HG03457 (cell line): ENCODE measurements at regions not wholly inside any gene's neighbourhood (a gene's known extent, or its start where the extent isn't known, plus 50 kb on each side); places are given as distances from the start of the nearest gene placed in this dataset.
"Not testable (repeated sequence)": the region's sequence is repeated elsewhere in the genome, so short reads cannot be mapped to it uniquely, and the experiment has no call there.

Experiments used
- ATAC-seq: cut with Tn5 transposase; IDR thresholded peaks from one replicate; pipeline ENCODE4 v1.9.1; 2021; ENCODE audit warnings: moderate number of reproducible peaks; ENCODE audit not compliant: unreplicated experiment

DNA sequence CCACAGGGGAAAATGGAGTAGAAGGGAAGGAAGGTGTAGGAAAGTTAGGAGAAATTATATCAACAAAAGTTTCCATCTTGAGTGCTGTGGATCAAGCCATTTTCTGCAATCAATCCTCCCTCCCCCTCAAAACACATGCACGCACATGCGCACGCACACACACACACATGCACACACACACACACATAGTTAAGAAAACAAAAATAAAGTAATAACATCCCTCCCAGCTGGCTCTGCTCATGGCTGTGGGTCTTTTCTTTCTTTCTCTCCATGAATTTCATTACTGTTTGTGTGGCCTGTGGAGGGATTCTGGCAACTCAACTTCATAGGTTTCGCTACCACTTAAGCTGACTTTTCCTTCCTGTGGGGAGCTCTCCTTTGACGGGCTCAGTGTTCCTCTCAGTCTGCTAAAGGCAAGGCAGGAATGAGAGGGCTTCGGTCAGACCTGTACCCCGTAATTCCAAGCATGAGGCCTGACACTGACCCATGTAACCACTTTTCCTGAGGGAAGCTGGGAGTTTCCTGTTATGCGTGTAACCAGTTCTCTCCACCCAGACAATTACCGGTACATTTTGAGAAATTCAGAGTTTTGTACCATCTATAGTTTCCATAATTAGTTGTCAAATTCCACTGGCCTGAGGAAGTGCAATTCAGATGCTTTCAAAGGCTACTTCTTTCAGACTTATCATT, 79.8 kb downstream of the ZNF92 start:
- no peak for ATAC-seq

DNA sequence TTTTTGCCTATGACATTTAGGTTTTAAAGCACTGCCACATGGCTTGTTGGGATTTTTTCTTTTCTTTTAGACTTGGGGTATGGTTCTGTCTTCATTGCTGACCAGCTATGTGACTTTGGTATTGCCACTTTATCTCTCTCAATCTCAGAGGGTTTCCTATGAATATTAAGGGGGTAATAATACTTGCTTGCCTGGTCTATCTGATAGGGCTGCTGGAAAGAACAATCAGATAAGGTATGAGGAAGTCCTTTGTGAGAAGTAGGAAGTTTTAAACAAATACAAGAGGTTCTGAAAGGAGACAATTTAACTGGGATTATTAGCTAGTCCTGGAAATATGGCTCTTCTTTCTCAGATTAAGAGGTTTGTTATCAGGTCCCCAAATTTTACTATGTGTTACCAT, 80.8 kb downstream of the ZNF92 start:
- no peak for ATAC-seq

DNA sequence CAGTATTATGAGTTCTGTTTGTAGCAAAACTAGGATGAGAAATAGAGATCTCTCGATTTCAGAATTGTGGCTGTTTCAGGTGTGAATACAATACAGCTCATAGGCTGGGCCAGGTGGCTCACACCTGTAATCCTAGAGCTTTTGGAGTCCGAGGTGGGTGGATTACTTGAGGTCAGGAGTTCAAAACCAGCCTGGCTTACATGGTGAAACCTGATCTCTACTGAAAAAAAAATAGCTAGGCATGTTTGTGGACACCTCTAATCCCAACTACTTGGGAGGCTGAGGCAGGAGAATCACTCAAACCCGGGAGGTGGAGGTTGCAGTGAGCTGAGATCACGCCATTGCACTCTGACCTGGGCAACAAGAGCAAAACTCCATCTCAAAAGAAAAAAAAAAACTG, 81.4 kb downstream of the ZNF92 start:
- ATAC-seq, result not testable (repeated sequence)

DNA sequence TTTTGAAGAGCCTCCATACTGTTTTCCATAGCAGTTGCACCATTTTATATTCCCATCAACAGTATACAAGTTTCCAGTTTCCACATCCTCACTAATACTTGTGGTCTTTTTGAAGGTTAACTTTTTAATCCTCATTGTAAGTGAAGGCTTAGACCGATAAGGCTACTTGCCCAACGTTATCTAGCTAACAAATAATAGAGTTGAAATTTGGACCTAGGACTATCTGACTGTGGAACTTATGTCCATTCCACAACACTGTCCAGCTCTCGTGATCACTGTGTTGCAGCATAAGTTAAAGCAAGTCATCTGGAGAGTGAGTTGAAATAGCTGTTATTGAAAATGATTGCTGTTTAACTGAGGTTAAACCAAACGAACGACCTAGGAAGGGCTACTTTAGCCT, 84.0 kb downstream of the ZNF92 start:
- no peak for ATAC-seq

DNA sequence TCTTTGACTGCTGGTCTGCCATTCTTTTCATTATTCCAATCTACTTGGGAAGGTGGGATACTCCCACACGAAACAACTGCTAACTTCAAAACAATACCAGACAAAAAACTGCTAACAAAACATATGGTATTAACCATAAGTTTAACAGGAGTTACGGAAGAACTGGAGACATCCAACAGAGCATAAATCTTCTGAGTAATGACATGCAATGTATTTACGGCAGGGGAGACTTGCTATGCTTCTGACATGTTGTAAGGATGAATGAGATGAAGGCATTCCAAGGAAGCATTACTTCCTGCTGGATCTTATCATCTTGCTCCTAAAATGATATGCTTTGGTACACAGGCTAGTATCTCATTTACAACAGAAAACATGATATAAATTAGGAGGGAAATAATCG, 85.8 kb downstream of the ZNF92 start:
- no peak for ATAC-seq

DNA sequence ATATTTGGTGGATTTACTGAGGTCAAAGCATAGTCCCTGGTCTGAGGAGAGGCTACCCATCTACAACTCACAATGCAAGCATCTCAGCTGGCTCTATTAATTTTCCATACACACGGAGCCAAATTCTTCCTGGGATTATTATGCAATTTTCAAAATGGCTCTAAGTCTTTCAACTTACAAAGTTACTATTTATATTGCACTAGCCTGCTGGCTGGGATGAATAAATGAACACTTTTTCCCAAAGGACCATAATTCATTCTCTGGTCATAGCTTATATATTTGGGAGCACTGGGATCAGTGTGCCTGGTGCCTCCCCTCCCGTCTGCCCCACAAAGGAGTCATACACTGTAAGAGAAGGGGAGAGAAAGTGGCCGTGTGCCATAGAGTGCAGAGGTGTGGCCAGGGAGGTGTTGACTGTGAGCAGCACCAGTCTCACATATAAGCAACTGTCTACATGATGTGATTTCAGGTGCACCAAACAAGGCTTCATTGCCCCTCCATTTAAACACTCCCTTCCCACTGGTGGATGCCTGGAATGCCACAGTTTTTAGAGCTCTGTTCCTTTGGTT, 88.6 kb downstream of the ZNF92 start:
- no peak for ATAC-seq

DNA sequence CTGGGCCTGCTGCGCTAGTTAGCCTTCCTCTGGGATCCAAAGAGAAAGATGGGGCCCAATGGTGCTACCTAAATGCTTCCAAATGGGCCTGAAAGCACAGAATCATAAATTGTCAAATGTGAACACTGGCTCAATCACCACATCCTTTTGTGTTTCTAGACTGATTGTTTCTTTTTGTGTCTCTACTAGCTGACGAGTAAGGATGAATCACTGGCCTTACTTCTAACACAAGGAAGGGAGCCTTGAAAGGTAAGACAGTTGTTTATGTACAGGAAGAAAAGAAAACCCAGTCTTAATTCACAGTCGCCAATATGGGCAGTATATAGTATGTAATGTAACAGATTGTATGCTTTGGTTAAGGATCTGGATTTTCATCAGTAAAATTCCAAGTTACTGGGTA, 89.5 kb downstream of the ZNF92 start:
- ATAC-seq, result no peak

DNA sequence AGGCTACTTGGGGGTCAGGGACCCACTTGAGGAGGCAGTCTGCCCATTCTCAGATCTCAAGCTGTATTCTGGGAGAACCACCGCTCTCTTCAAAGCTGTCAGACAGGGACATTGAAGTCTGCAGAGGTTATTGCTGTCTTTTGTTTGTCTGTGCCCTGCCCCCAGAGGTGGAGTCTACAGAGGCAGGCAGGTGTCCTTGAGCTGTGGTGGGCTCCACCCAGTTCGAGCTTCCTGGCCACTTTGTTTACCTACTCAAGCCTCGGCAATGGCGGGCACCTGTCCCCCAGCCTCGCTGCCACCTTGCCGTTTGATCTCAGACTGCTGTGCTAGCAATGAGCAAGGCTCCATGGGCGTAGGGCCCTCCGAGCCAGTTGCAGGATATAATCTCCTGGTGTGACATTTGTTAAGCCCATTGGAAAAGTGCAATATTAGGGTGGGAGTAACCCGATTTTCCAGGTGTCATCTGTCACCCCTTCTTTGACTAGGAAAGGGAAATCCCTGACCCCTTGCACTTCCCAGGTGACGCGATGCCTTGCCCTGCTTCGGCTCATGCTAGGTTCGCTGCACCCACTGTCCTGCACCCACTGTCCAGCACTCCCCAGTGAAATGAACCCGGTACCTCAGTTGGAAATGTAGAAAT, 96.4 kb downstream of the ZNF92 start:
- ATAC-seq, result not testable (repeated sequence)

DNA sequence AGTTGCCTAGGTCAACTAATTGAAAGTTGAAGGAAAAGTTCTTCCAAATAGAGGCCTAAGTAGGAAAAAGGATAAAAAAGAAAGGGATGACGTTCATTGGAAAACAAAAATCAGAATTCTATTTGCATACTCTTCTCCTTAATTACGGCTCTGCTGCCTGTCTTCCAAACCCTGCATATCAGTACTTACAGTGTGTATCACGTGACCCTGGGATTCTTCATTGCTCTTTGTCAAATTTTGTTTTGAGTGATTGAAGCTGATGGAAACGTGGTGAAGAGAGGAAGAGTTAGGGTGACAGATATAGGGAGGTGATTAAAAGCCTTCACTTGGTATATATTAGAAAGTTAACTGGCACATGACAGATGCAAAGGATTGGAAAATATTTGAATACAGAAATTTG, 97.9 kb downstream of the ZNF92 start:
- no peak for ATAC-seq

DNA sequence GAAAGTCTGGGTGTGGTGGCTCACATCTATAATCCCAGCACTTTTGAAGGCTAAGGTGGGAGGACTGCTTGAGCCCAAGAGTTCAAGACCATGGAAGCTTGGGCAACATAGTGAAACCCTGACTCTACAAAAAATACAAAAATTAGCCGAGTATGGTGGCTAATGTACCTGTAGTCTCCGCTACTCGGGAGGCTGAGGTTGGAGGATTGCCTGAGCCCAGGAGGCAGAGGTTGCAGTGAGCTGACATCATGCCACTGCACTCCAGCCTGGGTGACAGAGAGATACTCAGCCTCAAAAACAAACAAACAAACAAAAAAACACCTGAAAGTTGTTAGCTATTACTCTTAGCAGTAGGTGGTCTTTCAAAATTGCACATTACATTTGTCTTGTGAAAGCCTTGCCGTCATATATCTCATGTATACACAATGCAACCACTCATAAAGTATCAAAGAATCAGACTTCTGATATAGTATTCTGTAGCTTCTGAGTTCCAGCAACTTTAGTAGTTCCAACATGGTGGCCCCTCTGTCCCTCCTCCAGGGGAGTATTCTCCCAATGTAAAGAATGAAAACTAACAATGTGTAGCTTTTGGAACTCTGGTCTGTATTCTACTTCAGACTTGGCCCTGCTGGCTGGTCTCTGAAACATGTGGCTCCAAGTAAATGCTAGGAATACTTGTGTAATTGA, 101.5 kb downstream of the ZNF92 start:
- ATAC-seq, result no peak

DNA sequence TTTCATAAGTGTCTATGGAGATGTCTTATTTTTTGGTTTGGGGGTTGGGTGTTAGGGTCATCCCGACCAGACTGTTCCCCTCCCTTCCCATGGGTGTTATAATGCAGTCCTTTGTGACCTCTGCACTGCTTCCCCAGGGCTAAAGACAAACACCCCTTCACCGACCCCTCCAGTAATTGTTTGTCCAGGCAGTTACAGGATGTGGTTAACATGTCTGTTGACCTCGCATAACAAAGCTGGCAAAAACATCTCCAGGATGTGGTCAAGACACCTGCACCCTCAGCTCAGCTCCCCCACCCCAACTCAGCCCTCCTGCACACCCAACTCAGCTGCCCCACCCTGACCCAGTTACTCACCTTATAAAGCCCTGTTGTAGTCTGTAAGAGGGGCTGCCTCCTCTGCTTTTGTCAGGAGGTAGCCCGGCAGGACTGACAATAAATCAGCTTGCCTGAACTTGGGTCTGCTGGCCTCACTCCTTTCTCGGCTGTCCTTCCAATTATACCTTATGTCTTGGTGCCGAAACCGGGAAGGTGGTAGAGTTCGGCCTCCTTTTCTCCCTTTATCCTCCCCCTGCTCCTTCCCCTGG, 102.2 kb downstream of the ZNF92 start:
- ATAC-seq, result peak; percentile 94

DNA sequence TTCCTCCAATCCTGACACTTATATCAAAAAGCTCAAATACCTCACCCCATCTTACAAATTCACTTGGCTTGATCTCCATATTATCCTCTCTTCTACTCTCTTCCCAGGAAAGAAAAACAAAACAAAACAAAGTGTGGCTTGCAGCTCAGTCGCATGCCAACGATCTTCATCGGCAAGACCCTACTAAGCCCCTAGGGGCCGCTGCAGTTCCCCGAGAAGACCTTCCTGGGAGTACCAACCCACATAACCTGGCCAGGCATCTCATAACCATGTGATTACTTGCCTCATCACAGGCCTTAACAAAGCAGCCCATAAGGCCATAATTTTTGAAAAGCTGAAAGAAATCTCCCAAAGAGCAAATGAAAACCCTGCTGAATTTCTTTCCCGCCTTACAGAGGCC, 103.7 kb downstream of the ZNF92 start:
- no peak for ATAC-seq

DNA sequence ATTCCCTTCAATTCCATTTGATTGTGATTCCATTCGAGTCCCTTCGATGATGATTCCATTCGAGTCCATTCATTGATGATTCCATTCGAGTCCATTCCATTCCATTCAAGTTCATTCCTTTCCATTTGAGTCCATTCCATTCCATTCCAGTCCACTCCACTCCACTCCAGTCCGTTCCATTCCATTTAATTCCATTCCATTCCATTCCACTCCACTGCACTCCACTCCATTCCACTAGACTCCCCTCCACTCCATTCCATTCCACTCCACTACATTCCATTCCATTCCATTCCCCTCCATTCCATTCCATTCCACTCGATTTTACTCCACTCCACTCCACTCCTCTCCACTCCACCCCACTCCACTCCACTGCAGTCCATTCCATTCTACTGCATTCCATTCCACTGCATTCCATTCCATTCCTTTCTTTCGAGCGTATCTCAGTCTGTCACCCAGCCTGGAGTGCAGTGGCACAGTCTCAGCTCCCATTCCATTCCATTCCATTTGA, 115.7 kb downstream of the ZNF92 start:
- ATAC-seq, result no peak

DNA sequence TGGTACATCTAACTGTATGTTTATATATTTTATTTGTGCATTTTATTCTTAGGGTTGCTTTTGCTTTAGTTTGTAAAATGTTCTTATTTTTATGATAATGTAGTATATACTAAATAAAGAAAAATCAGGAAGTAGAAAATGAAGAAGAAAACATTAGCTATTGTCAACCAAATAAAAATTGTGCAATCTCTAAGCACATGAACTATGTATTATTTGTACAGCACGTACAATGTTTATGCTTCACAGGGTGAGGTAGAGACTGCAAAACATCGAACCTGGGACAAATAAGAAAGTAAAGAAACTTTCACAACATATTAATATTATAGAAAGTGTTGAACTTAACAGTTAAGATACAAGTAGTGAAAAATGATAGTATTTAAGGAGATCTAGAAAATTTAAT, 123.0 kb downstream of the ZNF92 start:
- ATAC-seq, result not testable (repeated sequence)

DNA sequence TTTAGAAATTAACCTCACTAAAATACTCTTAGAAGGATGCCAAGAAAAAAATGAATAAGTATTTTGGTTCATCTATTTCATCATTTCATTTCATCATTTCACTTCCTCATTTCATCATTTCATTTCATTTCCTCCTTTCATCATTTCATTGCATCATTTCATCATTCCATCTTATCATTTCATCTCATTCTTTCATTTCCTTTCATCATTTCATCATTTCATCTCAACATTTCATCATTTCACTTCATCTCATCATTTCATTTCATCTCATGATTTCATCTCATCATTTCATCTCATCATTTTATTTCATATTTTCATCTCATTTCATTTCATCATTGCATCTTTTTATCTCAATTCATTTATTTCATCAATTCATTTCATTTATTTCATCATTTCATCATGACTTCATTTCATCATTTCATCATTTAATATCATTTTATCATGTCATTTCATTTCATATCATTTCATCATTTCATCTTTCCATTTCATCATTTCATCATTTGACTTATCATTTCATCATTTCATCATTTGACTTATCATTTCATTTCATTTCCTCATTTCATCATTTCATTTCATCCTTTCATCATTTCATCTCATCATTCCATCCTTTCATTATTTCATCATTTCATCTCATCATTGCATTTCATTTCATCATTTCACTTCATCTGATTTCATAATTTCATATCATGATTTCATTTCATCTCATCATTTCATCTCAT, 129.9 kb downstream of the ZNF92 start:
- ATAC-seq, result no peak

DNA sequence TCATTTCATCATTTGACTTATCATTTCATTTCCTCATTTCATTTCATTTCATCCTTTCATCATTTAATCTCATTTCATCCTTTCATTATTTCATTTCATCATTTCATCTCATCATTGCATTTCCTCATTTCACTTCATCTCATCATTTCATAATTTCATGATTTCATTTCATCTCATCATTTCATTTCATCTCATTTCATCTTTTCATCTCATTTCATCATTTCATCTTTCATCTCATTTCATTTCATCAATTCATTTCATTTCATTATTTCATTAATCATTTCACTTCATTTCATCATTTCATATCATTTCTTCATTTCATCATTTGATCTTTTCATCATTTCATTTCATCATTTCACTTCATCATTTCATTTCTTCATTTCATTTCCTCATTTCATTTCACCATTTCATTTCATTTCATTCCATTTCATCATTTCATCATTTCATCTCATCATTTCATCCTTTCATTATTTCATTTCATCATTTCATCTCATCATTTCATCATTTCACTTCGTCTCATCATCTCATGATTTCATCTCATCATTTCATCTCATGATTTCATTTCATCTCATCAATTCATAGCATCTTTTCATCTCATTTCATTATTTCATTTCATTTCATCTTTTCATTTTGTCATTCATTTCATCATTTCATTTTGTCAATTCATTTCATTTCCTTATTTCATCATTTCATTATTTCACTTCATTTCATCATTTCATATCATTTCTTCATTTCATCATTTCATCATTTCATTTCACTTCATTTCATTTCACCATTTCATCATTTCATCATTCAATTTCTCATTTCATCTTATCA, 131.1 kb downstream of the ZNF92 start:
- ATAC-seq, result not testable (repeated sequence)

DNA sequence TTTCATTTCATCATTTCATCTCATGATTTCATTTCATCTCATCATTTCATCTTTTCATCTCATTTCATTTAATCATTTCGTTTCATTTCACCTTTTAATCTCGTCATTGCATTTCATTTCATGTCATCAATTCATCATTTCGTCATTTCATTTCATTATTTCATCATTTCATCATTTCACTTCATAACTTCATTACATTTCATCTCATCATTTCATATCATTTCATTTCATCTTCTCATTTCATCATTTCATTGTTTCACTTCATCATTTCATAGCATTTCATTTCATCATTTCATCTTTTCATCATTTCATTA, 131.6 kb downstream of the ZNF92 start:
- not testable (repeated sequence) for ATAC-seq

DNA sequence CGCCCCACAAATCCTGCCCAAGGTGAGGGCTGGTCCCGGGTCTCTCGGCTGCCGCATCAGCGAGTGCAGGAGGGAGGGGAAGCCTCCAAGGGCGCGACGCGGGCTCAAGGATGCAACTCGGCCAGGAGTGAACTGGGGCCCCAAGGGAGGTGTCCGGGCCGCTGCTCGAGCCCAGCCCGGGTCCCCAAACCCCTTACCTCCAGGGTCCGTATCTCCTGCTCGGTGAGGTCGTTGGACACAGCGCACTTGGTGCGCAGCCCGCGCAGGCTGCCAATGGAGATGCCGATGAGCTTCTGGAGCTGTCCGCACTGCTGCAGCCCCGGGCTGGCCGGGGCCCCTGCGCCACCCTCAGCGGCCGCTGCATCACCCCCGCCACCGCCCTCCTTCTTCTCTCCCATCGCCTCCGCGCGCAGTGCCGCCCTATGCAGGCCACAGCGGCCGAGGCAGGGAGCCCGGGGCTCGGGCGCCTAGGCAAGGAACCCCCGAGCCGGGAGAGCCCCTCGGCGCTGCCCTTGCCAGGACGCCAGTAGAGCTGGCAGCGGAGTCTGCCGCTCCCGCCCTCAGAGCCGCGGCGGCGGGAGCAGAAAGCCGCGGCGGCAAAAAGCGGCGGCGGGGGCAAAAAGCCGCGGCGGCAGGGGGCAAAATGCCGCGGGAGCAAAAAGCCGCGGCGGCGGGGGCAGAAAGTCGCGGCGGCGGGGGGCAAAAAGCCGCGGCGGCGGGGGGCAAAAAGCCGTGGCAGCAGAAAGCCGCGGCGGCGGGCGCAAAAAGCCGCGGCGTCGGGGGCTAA, 135.1 kb downstream of the ZNF92 start:
- ATAC-seq, result not testable (repeated sequence)
